HG03159 (cell line): ENCODE measurements at regions not wholly inside any gene's neighbourhood (a gene's known extent, or its start where the extent isn't known, plus 50 kb on each side); places are given as distances from the start of the nearest gene placed in this dataset.

Source experiments
- ATAC-seq: cut with Tn5 transposase; IDR thresholded peaks from one replicate; pipeline ENCODE4 v1.9.1; 2021; ENCODE audit warnings: mild to moderate bottlenecking, moderate library complexity; ENCODE audit not compliant: unreplicated experiment

DNA sequence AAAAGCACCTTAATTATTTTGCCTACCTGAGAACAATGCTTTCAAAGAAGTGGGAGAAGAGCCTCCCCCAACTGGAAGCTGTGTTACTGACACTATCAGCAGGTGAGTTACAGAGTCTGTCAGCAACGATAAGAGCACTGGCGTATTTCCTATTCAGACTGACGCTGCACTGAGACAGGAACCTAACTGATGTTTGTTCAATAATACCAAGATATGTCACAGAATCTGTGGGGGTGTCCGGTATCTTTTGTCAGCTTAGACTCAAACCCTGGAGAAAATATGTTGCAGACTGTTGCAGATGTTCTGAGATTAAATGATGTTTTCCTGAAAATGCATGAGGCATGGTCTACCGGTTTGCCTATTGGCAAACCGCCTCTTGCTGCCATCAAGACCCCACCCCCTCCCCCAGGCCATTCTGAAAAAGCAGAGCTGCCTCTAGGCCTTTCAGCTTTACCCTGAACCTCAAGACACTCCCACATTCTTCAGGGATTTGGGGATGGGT, 115.2 kb upstream of the KIT start:
- no peak for ATAC-seq

DNA sequence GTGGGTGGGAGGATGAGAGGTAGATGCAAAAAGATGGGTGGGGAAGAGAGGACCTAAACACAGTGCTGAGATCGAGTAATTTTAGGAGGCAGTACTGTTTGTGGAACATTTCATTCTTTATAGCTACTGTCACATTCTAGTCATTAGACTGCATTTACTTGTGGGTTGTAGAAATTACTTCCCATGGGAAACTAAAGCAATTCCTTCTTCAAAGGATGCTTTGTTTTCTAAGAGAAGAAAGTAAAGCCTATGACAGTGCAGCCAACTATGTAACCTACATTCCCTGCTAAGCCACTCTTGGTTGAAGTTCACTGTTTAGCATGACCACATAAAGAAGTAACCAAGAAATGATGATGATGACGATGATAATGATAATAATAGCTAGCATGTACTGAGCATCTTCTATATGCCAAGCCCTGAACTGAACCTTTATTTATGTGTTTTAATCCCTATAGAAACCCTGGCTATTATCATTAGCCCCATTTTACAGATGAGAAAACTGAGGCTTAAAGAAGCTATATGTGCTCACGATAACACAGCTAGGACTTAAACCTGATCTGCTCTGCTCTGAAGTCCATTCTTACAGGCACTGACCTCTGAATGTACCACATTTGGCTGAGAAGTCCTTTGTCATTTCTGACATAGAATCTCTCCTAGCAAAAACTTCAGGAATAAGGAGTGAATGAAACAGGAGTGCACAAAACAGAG, 114.5 kb upstream of the KIT start:
- ATAC-seq = no peak

DNA sequence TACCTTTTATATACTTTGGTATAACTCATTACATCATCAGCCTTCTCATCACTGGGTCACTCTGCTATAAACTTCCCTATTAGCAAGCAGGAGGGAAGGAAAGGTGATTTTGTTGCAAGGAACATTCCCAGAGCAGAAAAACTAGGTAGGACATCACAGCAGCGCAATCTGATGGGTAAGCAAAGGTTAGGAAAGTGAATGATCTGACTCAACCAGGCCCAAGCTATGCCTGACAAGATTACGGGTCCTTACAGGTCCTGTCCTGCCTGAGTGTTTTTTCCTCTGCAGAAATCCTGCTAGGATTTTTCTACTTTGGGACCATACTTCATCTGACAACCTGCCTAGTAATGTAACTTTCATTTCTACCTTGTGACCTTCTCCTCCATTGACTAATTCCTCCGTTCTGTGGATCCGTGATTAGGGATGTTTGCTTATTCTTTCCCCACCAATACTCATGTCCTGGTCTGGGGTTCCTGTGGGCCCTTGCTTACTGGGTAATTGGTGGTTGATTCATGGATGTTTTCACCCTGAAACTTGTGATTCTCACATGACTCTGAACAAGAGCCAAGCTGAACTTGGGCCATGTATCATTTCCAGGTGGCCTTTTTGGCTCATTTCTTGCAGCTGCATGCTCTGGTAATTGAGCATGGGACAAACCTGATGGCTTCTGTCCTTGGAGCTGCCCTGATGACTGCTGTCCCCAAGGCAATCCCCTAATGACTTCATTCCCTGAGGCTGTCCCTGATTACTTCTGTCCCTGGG, 111.9 kb upstream of the KIT start:
- ATAC-seq = no peak

- peak; percentile 81 for ATAC-seq
Observed at GRCh38 chr4:54547299-54548097, 110.3 kb upstream of the KIT start.

DNA sequence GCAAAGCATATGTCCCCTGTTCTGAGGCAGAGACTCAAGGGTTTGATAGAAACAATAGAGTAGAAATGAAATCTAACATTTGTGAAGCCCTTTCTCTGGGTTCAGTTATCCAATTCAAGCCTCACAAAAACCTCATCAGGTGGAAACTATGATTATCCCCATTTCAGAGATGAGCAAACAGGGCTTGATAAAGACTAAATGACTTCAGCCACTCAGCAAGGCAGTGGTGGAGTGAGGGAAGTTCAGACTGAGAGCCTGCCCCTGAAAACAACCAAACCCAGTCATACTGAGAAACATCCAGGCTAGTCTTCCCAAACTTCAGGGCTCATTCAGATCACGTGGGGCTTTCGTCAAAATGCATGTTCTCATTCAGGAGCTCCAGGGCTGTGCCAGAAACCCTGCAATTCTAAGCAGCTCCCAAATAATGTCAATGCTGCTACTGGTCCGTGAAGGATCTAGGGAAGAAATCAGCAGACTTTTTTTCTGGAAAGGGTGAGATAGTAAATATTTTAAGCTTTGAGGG, 109.6 kb upstream of the KIT start:
- peak; percentile 45 for ATAC-seq

- no peak for ATAC-seq
Observed at GRCh38 chr4:54548831-54549460, 108.8 kb upstream of the KIT start.

GRCh38 chr4:54550395-54551171, 107.2 kb upstream of the KIT start:
- no peak for ATAC-seq

DNA sequence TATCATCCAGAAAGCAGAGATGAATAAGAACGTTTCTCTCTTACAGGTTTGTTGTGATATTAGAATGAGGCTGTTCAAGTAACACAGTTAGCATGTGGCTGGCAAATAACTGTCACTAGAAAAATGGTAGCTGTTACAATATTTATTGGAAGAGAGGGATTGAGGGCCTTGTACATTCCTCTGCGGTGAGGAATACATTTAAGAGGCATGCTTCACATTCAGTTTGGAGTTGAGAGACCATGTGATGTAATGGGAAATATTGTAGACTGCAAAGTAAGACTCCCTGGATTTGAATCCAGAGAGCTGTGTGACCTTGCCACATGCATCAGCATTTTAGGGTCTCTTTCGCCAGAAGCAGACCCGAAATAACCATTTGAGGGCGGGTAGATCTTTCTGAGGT, 104.8 kb upstream of the KIT start:
- no peak for ATAC-seq

DNA sequence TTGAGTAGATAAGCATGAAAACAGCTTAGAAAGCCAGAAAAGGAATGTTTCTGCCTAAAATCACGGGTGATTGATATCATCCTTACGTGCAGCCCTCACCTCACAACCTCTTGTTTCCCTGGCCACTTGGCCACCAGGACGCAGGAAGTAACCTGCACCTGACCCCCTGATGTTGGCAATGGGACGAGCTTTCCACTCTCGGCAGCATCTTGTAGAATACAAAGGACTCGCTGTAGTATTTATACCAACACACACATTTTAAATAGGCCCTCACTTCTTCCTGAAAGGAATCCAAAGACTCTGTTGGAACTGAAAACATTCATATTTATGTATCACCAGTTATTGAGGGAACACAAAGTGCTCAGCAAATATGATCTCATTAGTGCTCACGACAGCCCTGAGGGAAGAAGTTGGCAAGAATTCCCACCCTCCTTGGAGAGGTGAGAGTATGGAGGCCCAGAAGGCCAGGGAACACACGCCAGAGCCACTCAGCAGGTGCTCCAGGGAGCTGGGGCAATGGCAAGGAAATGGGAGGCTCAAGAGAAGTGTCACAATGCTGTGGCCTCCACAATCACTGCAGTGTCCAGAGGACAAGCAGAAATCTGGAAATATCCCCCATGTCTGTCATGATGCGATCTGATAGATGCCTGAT, 103.3 kb upstream of the KIT start:
- ATAC-seq = no peak

- no peak for ATAC-seq
Observed at GRCh38 chr4:54556051-54556450, 101.7 kb upstream of the KIT start.

GRCh38 chr4:54556587-54556986, 101.2 kb upstream of the KIT start:
- ATAC-seq = no peak

- ATAC-seq = no peak
Observed at GRCh38 chr4:54558889-54559677, 98.7 kb upstream of the KIT start.

DNA sequence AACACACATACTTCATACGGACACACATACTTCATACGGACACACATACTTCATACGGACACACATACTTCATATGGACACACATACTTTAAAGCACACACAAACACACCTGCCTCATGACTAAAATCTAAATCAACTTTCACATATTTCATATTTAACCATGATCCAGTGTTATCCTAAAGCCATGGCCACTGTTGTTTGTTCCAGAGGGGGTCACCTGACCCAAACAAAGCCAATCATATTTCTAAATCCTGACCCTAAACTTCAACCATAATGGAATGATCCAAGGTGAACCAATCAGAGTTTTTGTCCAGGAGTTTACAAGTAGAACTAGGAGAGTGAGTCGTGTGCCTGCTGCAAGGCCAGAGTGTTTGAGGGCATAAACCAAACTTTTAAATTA, 97.2 kb upstream of the KIT start:
- no peak for ATAC-seq

DNA sequence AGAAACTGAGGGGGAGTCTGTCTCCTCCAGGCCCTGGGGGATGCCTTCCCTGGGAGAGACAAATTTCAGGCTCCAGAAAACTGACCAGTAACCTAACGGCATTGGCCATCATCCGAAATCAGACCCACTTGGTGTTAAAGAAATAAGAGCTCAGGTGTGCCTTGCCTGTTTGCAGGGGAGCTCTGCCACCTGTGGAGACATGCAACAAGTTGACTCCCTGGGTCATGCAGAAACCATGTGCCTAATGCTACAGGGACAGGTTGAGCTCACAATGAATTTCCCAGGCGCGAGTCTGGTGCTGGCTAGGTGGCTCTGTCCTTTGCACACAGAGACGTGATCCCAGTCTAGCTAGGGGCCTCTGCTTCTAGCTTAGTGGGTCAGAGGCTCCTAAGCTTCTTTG, 95.8 kb upstream of the KIT start:
- ATAC-seq = no peak

DNA sequence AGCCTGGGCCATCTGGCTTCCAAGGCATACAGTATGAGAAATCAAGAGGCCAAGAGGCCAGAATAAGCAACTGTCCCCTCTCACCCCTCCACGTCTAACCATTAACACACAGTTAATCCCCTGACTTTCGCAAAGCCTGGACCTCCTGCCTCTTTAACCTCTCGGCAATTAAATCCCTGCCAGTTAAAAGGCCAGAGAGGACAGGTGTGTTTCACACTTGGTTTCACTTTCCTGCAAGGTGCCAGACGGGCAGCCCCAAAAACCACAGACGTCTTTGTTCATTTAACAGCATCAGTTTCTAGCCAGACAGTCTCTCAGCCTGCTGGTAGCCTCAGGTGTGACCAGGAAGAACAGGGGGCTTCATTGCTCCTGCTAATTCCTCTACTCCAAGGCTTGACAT, 91.1 kb upstream of the KIT start:
- peak; percentile 90 for ATAC-seq

DNA sequence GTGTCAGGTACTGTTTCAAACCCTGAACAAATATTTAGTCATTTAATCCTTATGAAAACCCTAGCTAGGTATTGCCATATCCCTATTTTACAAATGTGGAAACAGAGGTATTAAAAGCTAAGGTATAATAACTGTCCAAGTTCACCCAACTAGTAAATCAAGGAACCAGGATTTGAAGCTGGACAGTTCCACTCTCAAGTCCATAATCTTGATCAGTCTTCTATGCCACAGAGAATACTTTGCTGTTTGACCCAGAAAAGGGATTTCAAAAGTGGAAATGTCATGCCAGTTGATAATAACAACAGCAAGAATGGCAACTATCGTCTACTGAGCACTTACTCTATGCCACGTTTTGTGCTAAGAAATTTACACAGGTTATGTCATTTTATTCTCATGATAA, 90.4 kb upstream of the KIT start:
- no peak for ATAC-seq

DNA sequence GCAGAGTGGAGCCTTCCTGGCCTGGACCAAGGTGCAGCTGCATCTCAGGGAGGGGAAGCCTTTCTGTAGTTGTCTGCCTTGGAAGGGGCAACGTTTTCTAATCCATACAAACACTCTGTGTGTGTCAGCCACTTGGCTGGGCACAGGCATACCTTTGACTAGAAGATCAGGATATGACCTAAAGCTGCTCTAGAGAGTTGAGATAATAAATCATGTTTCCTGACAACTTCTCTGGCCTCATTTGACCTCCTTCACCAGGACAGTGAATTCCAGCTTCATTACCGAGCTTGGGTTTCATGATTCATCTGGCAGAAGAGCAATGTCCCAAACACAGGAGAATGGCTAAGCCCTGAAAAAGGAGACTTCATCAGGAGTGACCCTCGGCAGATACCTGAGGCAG, 89.6 kb upstream of the KIT start:
- ATAC-seq = no peak

GRCh38 chr4:54570822-54571221, 86.9 kb upstream of the KIT start:
- ATAC-seq = no peak
